CD14-positive monocyte (primary cell): ENCODE measurements at regions not wholly inside any gene's neighbourhood (a gene's known extent, or its start where the extent isn't known, plus 50 kb on each side); places are given as distances from the start of the nearest gene placed in this dataset.

Experiments used
- DNase-seq, 3 donors: peaks; one replicate each; pipeline ENCODE4 v3.0.0-alpha.2; 2011 to 2022
- H2AFZ ChIP-seq: 2 replicates; pipeline ENCODE4 v1.6.0; 2012; ENCODE audit warnings: mild to moderate bottlenecking, low read depth, low read length, inconsistent platforms; ENCODE audit not compliant: insufficient read depth, poor library complexity, severe bottlenecking
- H3K27ac ChIP-seq, 2 donors: 1 replicate in 1 of 2; 2 replicates in 1 of 2; pipeline ENCODE4 v1.5.1; 2012 to 2013; ENCODE audit warnings: low read length in 2 of 2, control low read depth in 1 of 2, inconsistent platforms in 1 of 2, low read depth in 1 of 2, mild to moderate bottlenecking in 1 of 2
- H3K27me3 ChIP-seq, 2 donors: one replicate each; pipeline versions ENCODE4 v1.6.0 to v1.6.1; 2011 to 2013; ENCODE audit warnings: low read length in 2 of 2; ENCODE audit not compliant: control insufficient read depth in 2 of 2, insufficient read depth in 2 of 2
- H3K36me3 ChIP-seq, 2 donors: replicated peaks in 1 of 2; 1 replicate in 1 of 2; 2 replicates in 1 of 2; pipeline versions ENCODE4 v1.5.1 to v1.6.1; 2012 to 2013; ENCODE audit warnings: low read length in 2 of 2, control low read depth in 1 of 2, inconsistent platforms in 1 of 2, mild to moderate bottlenecking in 1 of 2; ENCODE audit not compliant: insufficient read depth in 2 of 2, control insufficient read depth in 1 of 2
- H3K4me1 ChIP-seq, 2 donors: 1 replicate in 1 of 2; 2 replicates in 1 of 2; pipeline versions ENCODE4 v1.5.1 to v1.6.1; 2012 to 2013; ENCODE audit warnings: low read length in 2 of 2, control low read depth in 1 of 2, inconsistent platforms in 1 of 2, mild to moderate bottlenecking in 1 of 2, moderate library complexity in 1 of 2; ENCODE audit not compliant: insufficient read depth in 2 of 2, control insufficient read depth in 1 of 2
- H3K4me2 ChIP-seq: replicated peaks from 2 replicates; pipeline ENCODE3; 2012; ENCODE audit warnings: low read length, moderate library complexity, mild to moderate bottlenecking; ENCODE audit not compliant: poor library complexity, severe bottlenecking; ENCODE audit errors: extremely low read depth
- H3K4me3 ChIP-seq, 3 experiments: fragments of 200-600 bp in 1 of 3; sonication (generic) in 1 of 3; replicated peaks in 1 of 3; 1 replicate in 2 of 3; 2 replicates in 1 of 3; pipeline ENCODE4 v1.5.1; 2011 to 2013; ENCODE audit warnings: low read length in 3 of 3, mild to moderate bottlenecking in 3 of 3, control low read depth in 2 of 3, low read depth in 2 of 3, inconsistent platforms in 1 of 3, moderate library complexity in 1 of 3
- H3K79me2 ChIP-seq: 2 replicates; pipeline ENCODE4 v1.6.0; 2012; ENCODE audit warnings: mild to moderate bottlenecking, control low read depth, inconsistent platforms, low read length, moderate library complexity; ENCODE audit not compliant: insufficient read depth
- H3K9ac ChIP-seq: 2 replicates; pipeline ENCODE4 v1.6.0; 2017; ENCODE audit warnings: low read length, mild to moderate bottlenecking; ENCODE audit not compliant: insufficient read depth, poor library complexity, severe bottlenecking
- H3K9me3 ChIP-seq, 2 donors: replicated peaks in 1 of 2; 1 replicate in 1 of 2; 2 replicates in 1 of 2; pipeline versions ENCODE4 v1.5.1 to v1.6.1; 2012 to 2013; ENCODE audit warnings: low read length in 2 of 2, control low read depth in 1 of 2; ENCODE audit not compliant: control insufficient read depth in 1 of 2, insufficient read depth in 1 of 2
- H4K20me1 ChIP-seq: 2 replicates; pipeline ENCODE4 v1.6.0; 2012; ENCODE audit warnings: mild to moderate bottlenecking, low read length, control low read depth, moderate library complexity; ENCODE audit not compliant: insufficient read depth
- H3K27ac Mint-ChIP-seq, 7 donors: one replicate each; pipeline ENCODE4 v1.8.0; 2020; ENCODE audit warnings: mild to moderate bottlenecking in 7 of 7, mixed read lengths in 7 of 7, moderate library complexity in 6 of 7, inconsistent platforms in 2 of 7
- H3K27me3 Mint-ChIP-seq, 3 donors: one replicate each; pipeline ENCODE4 v1.8.0; 2021 to 2022; ENCODE audit warnings: low read depth in 3 of 3, mild to moderate bottlenecking in 3 of 3, mixed read lengths in 3 of 3, moderate library complexity in 3 of 3, inconsistent platforms in 1 of 3
- H3K36me3 Mint-ChIP-seq, 2 donors: one replicate each; pipeline ENCODE4 v1.8.0; 2020; ENCODE audit warnings: mixed read lengths in 2 of 2, inconsistent platforms in 1 of 2, mild to moderate bottlenecking in 1 of 2
- H3K4me1 Mint-ChIP-seq: one replicate; pipeline ENCODE4 v1.8.0; 2020; ENCODE audit warnings: mild to moderate bottlenecking, mixed read lengths
- H3K4me3 Mint-ChIP-seq, 2 donors: one replicate each; pipeline ENCODE4 v1.8.0; 2020; ENCODE audit warnings: mild to moderate bottlenecking in 2 of 2, mixed read lengths in 2 of 2, moderate library complexity in 1 of 2
- H3K9me3 Mint-ChIP-seq, 7 donors: one replicate each; pipeline ENCODE4 v1.8.0; 2020 to 2022; ENCODE audit warnings: mixed read lengths in 7 of 7, mild to moderate bottlenecking in 6 of 7, moderate library complexity in 6 of 7, inconsistent platforms in 2 of 7
- CTCF ChIP-seq: fragments of 200-600 bp; IDR thresholded peaks from one replicate; pipeline ENCODE4 v1.8.0; 2022; ENCODE audit warnings: antibody characterized with exemption, mild to moderate bottlenecking
- WGBS: methylation state at CpG from one replicate; pipeline ENCODE4 v1.1.5; 2013; ENCODE audit warnings: missing lambda C conversion rate; ENCODE audit not compliant: insufficient coverage; 5-methylcytosine and 5-hydroxymethylcytosine counted together
- intact Hi-C, 2 donors: fragments of 100-400 bp; cut with micrococcal nuclease; formaldehyde crosslinking; loops; one replicate each; pipeline versions ENCODE4 v1.15.0 to v1.15.1; 2023

GRCh38 chr7:118078015-118078414, 105.9 kb upstream of the LSM8 start:
- no peaks in the 10 kb centered on the region for H3K36me3 ChIP-seq
- H3K9ac ChIP-seq = no peak overlapping the region
- no peaks in the 10 kb centered on the region for H3K4me1 ChIP-seq
- no peak overlapping the region for H2AFZ ChIP-seq
- Mint-ChIP-seq H3K27ac (no peak overlapping the region), H3K27me3 (peaks cover 0 to 1% (median 0%) of the 10 kb centered on the region in 3 donors), H3K4me3 (no peak overlapping the region), H3K36me3 (no peaks in the 10 kb centered on the region), H3K4me1 (no peaks in the 10 kb centered on the region), H3K9me3 (peaks cover 0 to 6% (median 1%) of the 10 kb centered on the region in 7 donors)
- no peaks in the 10 kb centered on the region for H4K20me1 ChIP-seq
- H3K4me2 ChIP-seq = no peak overlapping the region
- H3K27me3 ChIP-seq = no peaks in the 10 kb centered on the region
- H3K27ac ChIP-seq = no peak overlapping the region
- H3K4me3 ChIP-seq = no peak overlapping the region
- no peaks in the 10 kb centered on the region for H3K79me2 ChIP-seq
- DNase-seq = no peak
- intact Hi-C loops = no loop called here
- TF ChIP-seq CTCF = no peak
- no peaks in the 10 kb centered on the region for H3K9me3 ChIP-seq

GRCh38 chr7:118079369-118079768, 104.6 kb upstream of the LSM8 start:
- H3K79me2 ChIP-seq = no peaks in the 10 kb centered on the region
- no peak for DNase-seq
- H3K27me3 ChIP-seq = no peaks in the 10 kb centered on the region
- H4K20me1 ChIP-seq = no peaks in the 10 kb centered on the region
- no peak overlapping the region for H3K4me3 Mint-ChIP-seq
- H3K4me1 Mint-ChIP-seq = no peaks in the 10 kb centered on the region
- peaks cover 0 to 6% (median 0%) of the 10 kb centered on the region in 7 donors for H3K9me3 Mint-ChIP-seq
- H3K9me3 ChIP-seq = no peaks in the 10 kb centered on the region
- intact Hi-C loops = no loop called here
- no peaks in the 10 kb centered on the region for H3K4me1 ChIP-seq
- no peak overlapping the region for H3K27ac Mint-ChIP-seq
- no peak overlapping the region for H3K4me3 ChIP-seq
- TF ChIP-seq CTCF = no peak
- no peaks in the 10 kb centered on the region for H3K36me3 Mint-ChIP-seq
- no peaks in the 10 kb centered on the region for H3K36me3 ChIP-seq
- no peak overlapping the region for H3K9ac ChIP-seq
- no peak overlapping the region for H3K4me2 ChIP-seq
- no CpG with 5 or more reads among the region's 1 CpG for WGBS
- no peak overlapping the region for H3K27ac ChIP-seq
- no peaks in the 10 kb centered on the region for H3K27me3 Mint-ChIP-seq
- H2AFZ ChIP-seq = no peak overlapping the region
